ENCODE measurements at regions not wholly inside any gene's neighbourhood (a gene's known extent, or its start where the extent isn't known, plus 50 kb on each side); places are given as distances from the start of the nearest gene placed in this dataset.

DNA sequence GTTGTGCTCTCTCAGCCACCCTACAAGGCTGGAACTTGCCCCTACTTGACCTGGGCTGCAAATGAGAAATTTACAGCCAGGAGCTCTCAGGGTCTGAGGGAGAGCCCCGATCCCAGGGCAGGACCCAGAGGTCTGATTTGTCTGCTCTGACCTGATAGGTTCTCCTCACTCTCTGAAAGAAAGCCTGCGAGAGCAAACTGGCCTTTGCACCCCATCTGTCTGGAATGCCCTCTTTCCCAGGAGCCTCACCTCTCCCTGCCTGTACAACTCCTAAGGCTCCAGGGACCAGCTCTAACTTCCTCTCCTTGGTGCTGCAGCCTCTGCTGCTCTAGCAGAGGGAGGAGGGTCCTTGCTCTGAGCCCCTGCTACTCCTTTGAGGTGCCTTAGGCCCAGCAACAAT, 137.8 kb downstream of the UQCRFS1 start:
- DNase-seq (ENCODE audit: low read depth), result no peak
- H3K4me3 ChIP-seq (ENCODE audit: control insufficient read depth, low read depth, low read length), result no peak overlapping the region
- TF ChIP-seq, protein P1, sequence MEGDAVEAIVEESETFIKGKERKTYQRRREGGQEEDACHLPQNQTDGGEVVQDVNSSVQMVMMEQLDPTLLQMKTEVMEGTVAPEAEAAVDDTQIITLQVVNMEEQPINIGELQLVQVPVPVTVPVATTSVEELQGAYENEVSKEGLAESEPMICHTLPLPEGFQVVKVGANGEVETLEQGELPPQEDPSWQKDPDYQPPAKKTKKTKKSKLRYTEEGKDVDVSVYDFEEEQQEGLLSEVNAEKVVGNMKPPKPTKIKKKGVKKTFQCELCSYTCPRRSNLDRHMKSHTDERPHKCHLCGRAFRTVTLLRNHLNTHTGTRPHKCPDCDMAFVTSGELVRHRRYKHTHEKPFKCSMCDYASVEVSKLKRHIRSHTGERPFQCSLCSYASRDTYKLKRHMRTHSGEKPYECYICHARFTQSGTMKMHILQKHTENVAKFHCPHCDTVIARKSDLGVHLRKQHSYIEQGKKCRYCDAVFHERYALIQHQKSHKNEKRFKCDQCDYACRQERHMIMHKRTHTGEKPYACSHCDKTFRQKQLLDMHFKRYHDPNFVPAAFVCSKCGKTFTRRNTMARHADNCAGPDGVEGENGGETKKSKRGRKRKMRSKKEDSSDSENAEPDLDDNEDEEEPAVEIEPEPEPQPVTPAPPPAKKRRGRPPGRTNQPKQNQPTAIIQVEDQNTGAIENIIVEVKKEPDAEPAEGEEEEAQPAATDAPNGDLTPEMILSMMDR (IDR thresholded peaks at IDR 0.05; ENCODE audit: control insufficient read depth, insufficient read depth, low read depth, low read length, missing control alignments), result no peak

DNA sequence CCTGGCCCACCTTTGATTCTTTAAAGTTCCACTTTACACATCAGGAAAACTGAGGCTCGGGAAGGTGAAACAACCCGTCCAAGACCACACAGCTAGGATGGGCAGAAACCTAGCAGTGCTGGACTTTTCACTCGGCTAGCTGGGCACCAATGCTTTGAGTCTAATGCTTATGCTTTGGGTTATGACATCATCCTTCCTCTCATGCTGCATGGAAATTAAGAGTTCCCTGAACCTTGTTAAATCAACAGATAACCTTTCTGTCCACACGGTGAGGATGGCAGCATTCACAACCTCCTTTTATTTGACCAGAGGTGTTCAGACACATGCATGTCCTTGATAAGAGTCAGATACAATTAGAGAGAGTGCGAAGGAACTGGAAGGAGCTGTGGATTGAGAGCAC, 138.4 kb downstream of the UQCRFS1 start:
- no peak for DNase-seq (ENCODE audit: low read depth)
- H3K4me3 ChIP-seq (ENCODE audit: control insufficient read depth, low read depth, low read length), result no peak overlapping the region
- TF ChIP-seq, protein P1 (IDR thresholded peaks at IDR 0.05; ENCODE audit: control insufficient read depth, insufficient read depth, low read depth, low read length, missing control alignments), result no peak

DNA sequence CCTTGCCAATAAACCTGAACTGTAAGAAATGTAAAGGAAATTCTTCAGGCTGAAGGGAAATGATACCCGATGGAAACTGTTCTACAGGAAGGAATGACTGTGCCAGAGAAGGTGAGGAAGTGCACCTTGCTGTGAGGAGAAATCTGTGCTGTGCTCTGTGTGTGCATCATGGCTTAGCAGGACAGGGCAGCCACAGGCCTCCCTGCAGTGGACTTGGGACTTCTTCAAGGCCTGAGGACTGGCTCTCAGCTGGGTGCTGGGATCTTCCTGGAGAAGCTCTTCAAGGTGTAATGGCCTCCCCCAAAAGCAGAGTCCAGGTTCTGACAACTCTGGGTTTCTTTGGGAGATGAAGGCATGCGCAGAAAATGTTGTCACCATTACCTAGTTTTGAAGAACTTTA, 145.1 kb downstream of the UQCRFS1 start:
- TF ChIP-seq, protein P1 (IDR thresholded peaks at IDR 0.05; ENCODE audit: control insufficient read depth, insufficient read depth, low read depth, low read length, missing control alignments), result no peak
- no peak for DNase-seq (ENCODE audit: low read depth)

GRCh38 chr19:29062475-29063435, 150.2 kb downstream of the UQCRFS1 start:
- no peak for DNase-seq (ENCODE audit: low read depth)
- H3K4me3 ChIP-seq (ENCODE audit: control insufficient read depth, low read depth, low read length), result no peak overlapping the region
- TF ChIP-seq, protein P1 (IDR thresholded peaks at IDR 0.05; ENCODE audit: control insufficient read depth, insufficient read depth, low read depth, low read length, missing control alignments), result no peak

More for the DNA sequence above, 145.1 kb downstream of the UQCRFS1 start:
- no peak overlapping the region for H3K4me3 ChIP-seq (ENCODE audit: control insufficient read depth, low read depth, low read length)

GRCh38 chr19:29060813-29061364, 152.1 kb downstream of the UQCRFS1 start:
- H3K4me3 ChIP-seq (ENCODE audit: control insufficient read depth, low read depth, low read length), result no peak overlapping the region
- TF ChIP-seq, protein P1 (IDR thresholded peaks at IDR 0.05; ENCODE audit: control insufficient read depth, insufficient read depth, low read depth, low read length, missing control alignments), result no peak
- DNase-seq (ENCODE audit: low read depth), result no peak

GRCh38 chr19:29056535-29056934, 156.4 kb downstream of the UQCRFS1 start:
- TF ChIP-seq, protein P1 (IDR thresholded peaks at IDR 0.05; ENCODE audit: control insufficient read depth, insufficient read depth, low read depth, low read length, missing control alignments), result no peak
- no peak overlapping the region for H3K4me3 ChIP-seq (ENCODE audit: control insufficient read depth, low read depth, low read length)
- DNase-seq (ENCODE audit: low read depth), result no peak
